GM12872 (cell line): ENCODE measurements at regions not wholly inside any gene's neighbourhood (a gene's known extent, or its start where the extent isn't known, plus 50 kb on each side); places are given as distances from the start of the nearest gene placed in this dataset.

Experiments used
- TF ChIP-seq, protein P1 (sequence below): IDR thresholded peaks from 3 replicates; pipeline ENCODE4 v1.5.1; 2011; ENCODE audit warnings: low read depth, mild to moderate bottlenecking, low read length, moderate library complexity; ENCODE audit not compliant: insufficient read depth

DNA sequence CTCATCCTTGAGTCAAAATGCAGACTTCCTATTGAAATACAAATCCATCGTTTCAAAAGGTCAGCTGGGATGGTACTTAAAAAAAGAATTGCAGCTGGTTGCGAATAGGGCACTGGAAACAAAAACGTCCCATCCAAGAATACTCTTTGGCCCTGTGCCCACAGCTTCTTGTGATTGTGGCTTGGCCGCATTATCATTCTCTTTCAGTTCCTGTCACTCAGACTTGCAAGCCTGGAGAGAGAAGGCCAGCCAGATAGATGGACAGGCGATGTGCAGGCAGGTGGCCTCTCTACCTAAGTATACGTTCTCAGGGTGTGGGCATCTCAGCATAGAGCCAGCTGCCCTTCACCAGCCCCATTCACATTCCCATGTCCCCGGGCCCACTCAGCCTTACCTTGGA is 208.5 kb upstream of the ZNF536 start:
- TF ChIP-seq, protein P1, sequence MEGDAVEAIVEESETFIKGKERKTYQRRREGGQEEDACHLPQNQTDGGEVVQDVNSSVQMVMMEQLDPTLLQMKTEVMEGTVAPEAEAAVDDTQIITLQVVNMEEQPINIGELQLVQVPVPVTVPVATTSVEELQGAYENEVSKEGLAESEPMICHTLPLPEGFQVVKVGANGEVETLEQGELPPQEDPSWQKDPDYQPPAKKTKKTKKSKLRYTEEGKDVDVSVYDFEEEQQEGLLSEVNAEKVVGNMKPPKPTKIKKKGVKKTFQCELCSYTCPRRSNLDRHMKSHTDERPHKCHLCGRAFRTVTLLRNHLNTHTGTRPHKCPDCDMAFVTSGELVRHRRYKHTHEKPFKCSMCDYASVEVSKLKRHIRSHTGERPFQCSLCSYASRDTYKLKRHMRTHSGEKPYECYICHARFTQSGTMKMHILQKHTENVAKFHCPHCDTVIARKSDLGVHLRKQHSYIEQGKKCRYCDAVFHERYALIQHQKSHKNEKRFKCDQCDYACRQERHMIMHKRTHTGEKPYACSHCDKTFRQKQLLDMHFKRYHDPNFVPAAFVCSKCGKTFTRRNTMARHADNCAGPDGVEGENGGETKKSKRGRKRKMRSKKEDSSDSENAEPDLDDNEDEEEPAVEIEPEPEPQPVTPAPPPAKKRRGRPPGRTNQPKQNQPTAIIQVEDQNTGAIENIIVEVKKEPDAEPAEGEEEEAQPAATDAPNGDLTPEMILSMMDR = no peak

DNA sequence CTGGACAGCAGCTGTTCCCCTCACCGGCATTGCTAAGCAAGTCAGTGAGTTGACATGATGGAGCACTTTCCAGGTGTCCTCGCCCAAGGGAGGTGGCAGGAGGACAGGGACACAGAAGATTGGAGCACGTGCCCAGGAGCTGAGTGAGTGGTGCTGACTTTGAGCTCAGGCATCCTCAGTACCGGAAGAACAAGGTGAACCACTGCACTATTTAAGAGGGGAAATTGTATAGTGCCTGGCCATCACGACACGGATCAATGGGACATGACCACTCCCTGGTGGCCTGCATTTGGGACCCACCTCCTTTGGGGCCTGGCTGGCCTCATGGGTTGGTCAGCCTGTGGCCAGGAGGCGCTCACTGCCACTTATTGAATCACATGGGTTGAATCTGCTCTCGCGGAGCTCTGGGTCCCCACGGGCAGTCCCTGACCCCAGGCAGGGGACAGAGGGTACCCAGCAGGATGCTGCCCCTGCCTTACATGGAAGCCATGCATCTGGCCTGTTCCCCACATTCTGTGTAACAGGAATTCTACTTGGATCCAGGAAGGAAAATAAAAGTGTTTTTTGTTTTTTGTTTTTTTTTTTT is 206.9 kb upstream of the ZNF536 start:
- TF ChIP-seq, protein P1 = no peak

DNA sequence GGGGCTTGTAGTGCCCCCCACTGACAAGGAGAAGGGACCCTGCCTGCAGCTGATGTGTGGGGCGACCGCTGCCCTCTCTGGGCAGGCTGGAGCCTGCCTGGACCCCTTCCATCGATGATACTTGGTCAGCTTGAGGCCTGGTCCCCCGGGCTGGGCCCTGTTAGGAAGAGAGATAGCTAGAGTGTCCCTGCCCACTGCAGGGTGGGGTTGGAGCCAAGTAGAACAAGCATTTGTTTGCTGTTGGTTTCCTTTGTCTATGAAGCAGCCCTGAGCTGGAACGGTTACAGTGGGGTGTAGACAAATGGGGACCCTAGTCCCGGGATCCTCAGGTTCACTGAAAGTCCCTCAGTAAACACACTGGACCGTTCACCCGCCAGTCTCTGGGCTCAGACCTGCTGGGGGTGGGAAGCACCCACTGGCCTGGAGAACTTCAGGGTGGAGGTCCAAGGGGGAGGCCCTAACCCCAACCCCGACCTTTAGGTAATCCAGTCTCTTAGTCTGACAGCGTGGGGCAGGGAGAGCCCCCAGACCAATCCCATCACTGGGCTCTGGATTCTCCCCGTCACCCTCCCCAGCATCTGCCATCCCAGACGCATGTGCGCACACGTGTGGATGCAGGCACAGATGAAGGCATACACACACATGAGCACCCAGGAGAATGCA is 204.8 kb upstream of the ZNF536 start:
- TF ChIP-seq, protein P1 = no peak

- TF ChIP-seq, protein P1 = no peak
Measured at GRCh38 chr19:30167976-30168635, 204.1 kb upstream of the ZNF536 start.

- TF ChIP-seq, protein P1 = no peak
Measured at GRCh38 chr19:30168760-30169159, 203.4 kb upstream of the ZNF536 start.

GRCh38 chr19:30169196-30169900 is 202.8 kb upstream of the ZNF536 start:
- TF ChIP-seq, protein P1 = no peak

GRCh38 chr19:30170081-30170480 is 202.1 kb upstream of the ZNF536 start:
- TF ChIP-seq, protein P1 = no peak
